ENCODE measurements at regions not wholly inside any gene's neighbourhood (a gene's known extent, or its start where the extent isn't known, plus 50 kb on each side); places are given as distances from the start of the nearest gene placed in this dataset.

- TF ChIP-seq, protein P1, sequence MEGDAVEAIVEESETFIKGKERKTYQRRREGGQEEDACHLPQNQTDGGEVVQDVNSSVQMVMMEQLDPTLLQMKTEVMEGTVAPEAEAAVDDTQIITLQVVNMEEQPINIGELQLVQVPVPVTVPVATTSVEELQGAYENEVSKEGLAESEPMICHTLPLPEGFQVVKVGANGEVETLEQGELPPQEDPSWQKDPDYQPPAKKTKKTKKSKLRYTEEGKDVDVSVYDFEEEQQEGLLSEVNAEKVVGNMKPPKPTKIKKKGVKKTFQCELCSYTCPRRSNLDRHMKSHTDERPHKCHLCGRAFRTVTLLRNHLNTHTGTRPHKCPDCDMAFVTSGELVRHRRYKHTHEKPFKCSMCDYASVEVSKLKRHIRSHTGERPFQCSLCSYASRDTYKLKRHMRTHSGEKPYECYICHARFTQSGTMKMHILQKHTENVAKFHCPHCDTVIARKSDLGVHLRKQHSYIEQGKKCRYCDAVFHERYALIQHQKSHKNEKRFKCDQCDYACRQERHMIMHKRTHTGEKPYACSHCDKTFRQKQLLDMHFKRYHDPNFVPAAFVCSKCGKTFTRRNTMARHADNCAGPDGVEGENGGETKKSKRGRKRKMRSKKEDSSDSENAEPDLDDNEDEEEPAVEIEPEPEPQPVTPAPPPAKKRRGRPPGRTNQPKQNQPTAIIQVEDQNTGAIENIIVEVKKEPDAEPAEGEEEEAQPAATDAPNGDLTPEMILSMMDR (conservative IDR thresholded peaks at IDR 0.05; ENCODE audit: low read length) = no peak
- no peak for TF ChIP-seq EZH2phosphoT487 (IDR thresholded peaks at IDR 0.05; ENCODE audit: borderline replicate concordance)
Measured at GRCh38 chr16:54204756-54205155, 81.8 kb downstream of the IRX3 start.
